Left ventricle myocardium inferior (tissue), 1 donor: ENCODE measurements at regions not wholly inside any gene's neighbourhood (a gene's known extent, or its start where the extent isn't known, plus 50 kb on each side); places are given as distances from the start of the nearest gene placed in this dataset.

Source experiments
- DNase-seq: peaks from one replicate; pipeline ENCODE4 v3.0.0-alpha.2; 2020
- H3K27ac ChIP-seq: fragments of 200-600 bp; replicated peaks from 2 replicates; pipeline ENCODE4 v1.8.0; 2021
- H3K27me3 ChIP-seq: fragments of 200-600 bp; 2 replicates; pipeline ENCODE4 v1.8.0; 2021; ENCODE audit warnings: low read depth
- H3K36me3 ChIP-seq: fragments of 200-600 bp; 2 replicates; pipeline ENCODE4 v1.8.0; 2021
- H3K4me1 ChIP-seq: fragments of 200-600 bp; 2 replicates; pipeline ENCODE4 v1.8.0; 2021
- H3K4me3 ChIP-seq: fragments of 200-600 bp; 2 replicates; pipeline ENCODE4 v1.8.0; 2021; ENCODE audit warnings: mild to moderate bottlenecking, moderate library complexity
- H3K9me3 ChIP-seq: fragments of 200-600 bp; replicated peaks from 2 replicates; pipeline ENCODE4 v1.8.0; 2021
- CTCF ChIP-seq: fragments of 200-600 bp; IDR thresholded peaks from 2 replicates; pipeline ENCODE4 v1.8.0; 2021; ENCODE audit warnings: antibody characterized with exemption, mild to moderate bottlenecking, borderline replicate concordance
- intact Hi-C: fragments of 100-400 bp; cut with micrococcal nuclease; formaldehyde crosslinking; loops from one replicate; pipeline ENCODE4 v1.11.0; 2022
- donor health status: DM: no; HTN: yes; CAD: no; lungs with severe emphysema.

- H3K4me1 ChIP-seq = no peaks in the 10 kb centered on the region
- no peak for DNase-seq
- H3K27me3 ChIP-seq = no peaks in the 10 kb centered on the region
- TF ChIP-seq CTCF = no peak
- H3K4me3 ChIP-seq = no peak overlapping the region
- H3K9me3 ChIP-seq = no peaks in the 10 kb centered on the region
- no peaks in the 10 kb centered on the region for H3K36me3 ChIP-seq
- H3K27ac ChIP-seq = no peak overlapping the region
- intact Hi-C loops = no loop called here
These were observed 506.2 kb downstream of the EPM2A start for GRCh38 chr6:145228962-145229582.

- intact Hi-C loops = no loop called here
- Histone ChIP-seq H3K36me3 (no peaks in the 10 kb centered on the region), H3K4me1 (no peaks in the 10 kb centered on the region), H3K27me3 (no peaks in the 10 kb centered on the region), H3K27ac (no peak overlapping the region), H3K4me3 (no peak overlapping the region), H3K9me3 (no peaks in the 10 kb centered on the region)
- DNase-seq = no peak
- TF ChIP-seq CTCF = no peak
These were observed 501.4 kb downstream of the EPM2A start for GRCh38 chr6:145233955-145234354.

- intact Hi-C loops = no loop called here
- H3K4me3 ChIP-seq = no peak overlapping the region
- no peaks in the 10 kb centered on the region for H3K36me3 ChIP-seq
- DNase-seq = no peak
- no peaks in the 10 kb centered on the region for H3K27me3 ChIP-seq
- H3K9me3 ChIP-seq = no peaks in the 10 kb centered on the region
- H3K27ac ChIP-seq = no peak overlapping the region
- TF ChIP-seq CTCF = no peak
- H3K4me1 ChIP-seq = no peaks in the 10 kb centered on the region
These were observed 500.1 kb downstream of the EPM2A start for GRCh38 chr6:145235207-145235606.

GRCh38 chr6:145238787-145239186 lies 496.5 kb downstream of the EPM2A start:
- no peaks in the 10 kb centered on the region for H3K9me3 ChIP-seq
- no peaks in the 10 kb centered on the region for H3K36me3 ChIP-seq
- no peaks in the 10 kb centered on the region for H3K27me3 ChIP-seq
- H3K27ac ChIP-seq = no peak overlapping the region
- no peak overlapping the region for H3K4me3 ChIP-seq
- TF ChIP-seq CTCF = no peak
- intact Hi-C loops = no loop called here
- H3K4me1 ChIP-seq = no peaks in the 10 kb centered on the region
- DNase-seq = no peak

GRCh38 chr6:145241039-145241438 lies 494.3 kb downstream of the EPM2A start:
- Histone ChIP-seq H3K4me1 (no peaks in the 10 kb centered on the region), H3K36me3 (no peaks in the 10 kb centered on the region), H3K27me3 (no peaks in the 10 kb centered on the region), H3K27ac (no peak overlapping the region), H3K4me3 (no peak overlapping the region), H3K9me3 (no peaks in the 10 kb centered on the region)
- DNase-seq = no peak
- TF ChIP-seq CTCF = no peak
- intact Hi-C loops = no loop called here

- Histone ChIP-seq H3K27ac (no peak overlapping the region), H3K4me1 (no peaks in the 10 kb centered on the region), H3K9me3 (no peaks in the 10 kb centered on the region), H3K36me3 (no peaks in the 10 kb centered on the region), H3K27me3 (no peaks in the 10 kb centered on the region), H3K4me3 (no peak overlapping the region)
- intact Hi-C loops = no loop called here
- DNase-seq = no peak
- no peak for TF ChIP-seq CTCF
These were observed 493.6 kb downstream of the EPM2A start for GRCh38 chr6:145241721-145242120.
